PC-9 (cell line): ENCODE measurements at regions not wholly inside any gene's neighbourhood (a gene's known extent, or its start where the extent isn't known, plus 50 kb on each side); places are given as distances from the start of the nearest gene placed in this dataset.
A peak's percentile ranks its signal among the peaks of the same experiment; 100 is the strongest.

Source experiments
- BruUV-seq: library from RNA; stranded (reverse); fragments of 400-500 nt; replicated peaks from 2 replicates; lab custom pipeline; 2021; lab: Mats Ljungman, UMichigan
- CTCF ChIA-PET: fragments of 300-600 bp; sonication (Branson Sonifier 250); formaldehyde crosslinking; loops from one replicate; lab custom pipeline; 2022; ENCODE audit warnings: antibody characterized with exemption; lab: Charles Lee
- POLR2A ChIA-PET: fragments of 300-600 bp; sonication (Branson Sonifier 250); formaldehyde crosslinking; loops from one replicate; lab custom pipeline; 2022; ENCODE audit warnings: antibody characterized with exemption; ENCODE audit not compliant: unreplicated experiment; lab: Charles Lee
- DNase-seq, 2 experiments: peaks; one replicate each; pipeline versions ENCODE4 v3.0.0 to v3.0.0-alpha.2; 2015 to 2022; ENCODE audit warnings: mixed read lengths in 1 of 2
- H2AFZ ChIP-seq: fragments of 200-600 bp; sonication (generic); 2 replicates; pipeline ENCODE4 v1.8.1; 2017; ENCODE audit warnings: antibody characterized with exemption
- H3F3A ChIP-seq: fragments of 200-600 bp; sonication (generic); 2 replicates; pipeline ENCODE4 v1.8.1; 2017; ENCODE audit warnings: antibody characterized with exemption, mild to moderate bottlenecking, low read depth; ENCODE audit not compliant: insufficient read depth
- H3K27ac ChIP-seq: fragments of 200-600 bp; sonication (generic); 2 replicates; pipeline ENCODE4 v1.6.1; 2016; ENCODE audit warnings: mixed run types
- H3K27me3 ChIP-seq: fragments of 200-600 bp; sonication (generic); 2 replicates; pipeline ENCODE4 v1.6.1; 2016; ENCODE audit warnings: low read depth, mixed run types; ENCODE audit not compliant: insufficient read depth
- H3K36me3 ChIP-seq: fragments of 200-600 bp; sonication (generic); 2 replicates; pipeline ENCODE4 v1.6.1; 2016; ENCODE audit warnings: low read depth, mixed run types
- H3K4me1 ChIP-seq: fragments of 200-600 bp; sonication (generic); replicated peaks from 2 replicates; pipeline ENCODE4 v1.6.1; 2016; ENCODE audit warnings: mixed run types; ENCODE audit not compliant: insufficient read depth
- H3K4me2 ChIP-seq: fragments of 200-600 bp; sonication (generic); 2 replicates; pipeline ENCODE4 v1.6.1; 2017; ENCODE audit warnings: mixed run types
- H3K4me3 ChIP-seq: fragments of 200-600 bp; sonication (generic); 2 replicates; pipeline ENCODE4 v1.6.1; 2016; ENCODE audit warnings: mixed run types
- H3K79me2 ChIP-seq: fragments of 200-600 bp; sonication (generic); 2 replicates; pipeline ENCODE4 v1.6.1; 2017; ENCODE audit warnings: low read depth, mixed run types
- H3K9me2 ChIP-seq: fragments of 200-600 bp; sonication (generic); 2 replicates; pipeline ENCODE4 v1.8.1; 2017; ENCODE audit warnings: mild to moderate bottlenecking; ENCODE audit not compliant: insufficient read depth
- H3K9me3 ChIP-seq: fragments of 200-600 bp; sonication (generic); 2 replicates; pipeline ENCODE4 v1.8.1; 2016; ENCODE audit warnings: low read depth; ENCODE audit not compliant: insufficient read depth
- H4K20me1 ChIP-seq: fragments of 200-600 bp; sonication (generic); 2 replicates; pipeline ENCODE4 v1.8.1; 2017; ENCODE audit not compliant: insufficient read depth
- CTCF ChIP-seq: fragments of 200-600 bp; sonication (generic); conservative IDR thresholded peaks from 2 replicates; pipeline ENCODE4 v1.6.1; 2017; ENCODE audit warnings: mixed run types, antibody characterized with exemption, mild to moderate bottlenecking, moderate library complexity
- EZH2 ChIP-seq: fragments of 200-600 bp; sonication (generic); IDR thresholded peaks from 2 replicates; pipeline ENCODE4 v1.8.0; 2017; ENCODE audit warnings: antibody characterized with exemption, low read depth
- intact Hi-C: fragments of 100-400 bp; cut with micrococcal nuclease; formaldehyde crosslinking; loops from one replicate; pipeline ENCODE4 v1.10.0; 2022; ENCODE audit not compliant: unreplicated experiment

GRCh38 chr11:92332986-92333385 lies 108.4 kb downstream of the FAT3 start:
- no peak overlapping the region for H3K4me3 ChIP-seq
- H2AFZ ChIP-seq = no peak overlapping the region
- no peaks in the 10 kb centered on the region for H3K9me2 ChIP-seq
- TF ChIP-seq EZH2 (no peak), CTCF (no peak)
- intact Hi-C loops = no loop called here
- POLR2A ChIA-PET = no interaction called here
- H3K4me2 ChIP-seq = no peak overlapping the region
- H3K9me3 ChIP-seq = no peaks in the 10 kb centered on the region
- no peaks in the 10 kb centered on the region for H4K20me1 ChIP-seq
- H3K36me3 ChIP-seq = no peaks in the 10 kb centered on the region
- no peaks in the 10 kb centered on the region for H3K27me3 ChIP-seq
- no TSS peak for BruUV-seq
- DNase-seq = no peak
- H3K27ac ChIP-seq = no peak overlapping the region
- peaks cover 8% of the 10 kb centered on the region for H3K4me1 ChIP-seq
- peaks cover 7% of the 10 kb centered on the region; the same call in 1 of the 2 replicates for H3F3A ChIP-seq
- no peaks in the 10 kb centered on the region for H3K79me2 ChIP-seq
- CTCF ChIA-PET = no interaction called here

GRCh38 chr11:92340839-92341238 lies 116.2 kb downstream of the FAT3 start:
- no peaks in the 10 kb centered on the region for H3K4me1 ChIP-seq
- no peak overlapping the region for H3K27ac ChIP-seq
- no peaks in the 10 kb centered on the region for H3K79me2 ChIP-seq
- no TSS peak for BruUV-seq
- CTCF ChIA-PET = no interaction called here
- no peaks in the 10 kb centered on the region for H4K20me1 ChIP-seq
- POLR2A ChIA-PET = no interaction called here
- H3K9me2 ChIP-seq = no peaks in the 10 kb centered on the region
- no peak overlapping the region for H3K4me3 ChIP-seq
- no peaks in the 10 kb centered on the region for H3F3A ChIP-seq
- H3K36me3 ChIP-seq = no peaks in the 10 kb centered on the region
- intact Hi-C loops = no loop called here
- TF ChIP-seq CTCF = peak; percentile 51; the same call in 1 of the 2 replicates
- no peak for TF ChIP-seq EZH2
- H3K9me3 ChIP-seq = 0 out of 2 replicates have a peak, but pooled peaks cover 5% of the 10 kb centered on the region
- DNase-seq = no peak
- H2AFZ ChIP-seq = no peak overlapping the region
- no peak overlapping the region for H3K4me2 ChIP-seq
- no peaks in the 10 kb centered on the region for H3K27me3 ChIP-seq

- ChIA-PET POLR2A (no interaction called here), CTCF (no interaction called here)
- no peak overlapping the region for H3K4me3 ChIP-seq
- no peaks in the 10 kb centered on the region for H4K20me1 ChIP-seq
- no peaks in the 10 kb centered on the region for H3F3A ChIP-seq
- 0 out of 2 replicates have a peak, but pooled peaks cover 5% of the 10 kb centered on the region for H3K9me3 ChIP-seq
- intact Hi-C loops = no loop called here
- H3K4me1 ChIP-seq = no peaks in the 10 kb centered on the region
- H3K79me2 ChIP-seq = no peaks in the 10 kb centered on the region
- BruUV-seq = no TSS peak
- no peaks in the 10 kb centered on the region for H3K36me3 ChIP-seq
- TF ChIP-seq CTCF (no peak), EZH2 (no peak)
- DNase-seq = no peak
- no peak overlapping the region for H2AFZ ChIP-seq
- H3K4me2 ChIP-seq = no peak overlapping the region
- H3K9me2 ChIP-seq = no peaks in the 10 kb centered on the region
- H3K27ac ChIP-seq = no peak overlapping the region
- H3K27me3 ChIP-seq = no peaks in the 10 kb centered on the region
These were observed 117.6 kb downstream of the FAT3 start for GRCh38 chr11:92342034-92342720.
